T-helper 1 cell treated with Interleukin-12 subunit alpha and Interleukin-12 subunit beta and Interleukin-4 antibody, amounts not matched to agents 30 μg/mL and 1 μg/mL, for 36 hours (primary cell): ENCODE measurements at regions not wholly inside any gene's neighbourhood (a gene's known extent, or its start where the extent isn't known, plus 50 kb on each side); places are given as distances from the start of the nearest gene placed in this dataset.

ENCODE experiments used
- H3K27ac Mint-ChIP-seq: one replicate; pipeline ENCODE4 v1.8.0; 2021; ENCODE audit warnings: mild to moderate bottlenecking, mixed read lengths
- H3K27me3 Mint-ChIP-seq: one replicate; pipeline ENCODE4 v1.8.0; 2021; ENCODE audit warnings: low read depth, mixed read lengths
- H3K36me3 Mint-ChIP-seq: one replicate; pipeline ENCODE4 v1.8.0; 2021; ENCODE audit warnings: low read depth, mixed read lengths
- H3K4me1 Mint-ChIP-seq: one replicate; pipeline ENCODE4 v1.8.0; 2021; ENCODE audit warnings: low read depth, mixed read lengths
- H3K4me3 Mint-ChIP-seq: one replicate; pipeline ENCODE4 v1.8.0; 2021; ENCODE audit warnings: mild to moderate bottlenecking, moderate library complexity, mixed read lengths
- H3K9me3 Mint-ChIP-seq: one replicate; pipeline ENCODE4 v1.8.0; 2021; ENCODE audit warnings: mixed read lengths

DNA sequence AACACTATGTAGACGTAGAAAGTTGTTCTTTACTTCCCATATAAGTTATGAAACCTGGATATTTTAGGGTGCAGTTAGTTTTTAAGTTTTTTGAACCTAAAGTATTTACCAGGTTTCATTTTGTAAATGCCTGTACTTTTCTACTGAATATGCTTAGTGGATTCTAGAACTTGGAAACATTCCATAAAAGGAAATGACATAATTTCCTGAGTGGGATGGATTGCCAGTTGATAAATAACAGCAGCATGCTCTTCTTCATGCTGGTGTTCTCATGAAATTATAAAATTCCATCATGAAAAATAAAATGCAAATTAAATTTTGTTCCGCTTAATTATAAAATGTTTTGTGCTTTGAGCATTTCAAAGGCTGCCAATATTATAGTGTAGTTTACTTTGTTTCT is 362.2 kb upstream of the PCDH20 start:
- Mint-ChIP-seq H3K27ac (no peak overlapping the region), H3K4me1 (no peaks in the 10 kb centered on the region), H3K4me3 (no peak overlapping the region), H3K36me3 (no peaks in the 10 kb centered on the region), H3K9me3 (peaks cover 15% of the 10 kb centered on the region), H3K27me3 (no peaks in the 10 kb centered on the region)

GRCh38 chr13:61777271-61777670 is 361.6 kb upstream of the PCDH20 start:
- peaks cover 8% of the 10 kb centered on the region for H3K9me3 Mint-ChIP-seq
- H3K4me3 Mint-ChIP-seq: no peak overlapping the region

GRCh38 chr13:61774903-61775302 is 359.3 kb upstream of the PCDH20 start:
- no peak overlapping the region for H3K27ac Mint-ChIP-seq
- H3K4me3 Mint-ChIP-seq: no peak overlapping the region
- no peaks in the 10 kb centered on the region for H3K27me3 Mint-ChIP-seq
- H3K4me1 Mint-ChIP-seq: no peaks in the 10 kb centered on the region
- H3K36me3 Mint-ChIP-seq: no peaks in the 10 kb centered on the region
- H3K9me3 Mint-ChIP-seq: peaks cover 7% of the 10 kb centered on the region

More at GRCh38 chr13:61777271-61777670, 361.6 kb upstream of the PCDH20 start:
- Mint-ChIP-seq H3K36me3 (no peaks in the 10 kb centered on the region), H3K4me1 (no peaks in the 10 kb centered on the region), H3K27me3 (no peaks in the 10 kb centered on the region), H3K27ac (no peak overlapping the region)

DNA sequence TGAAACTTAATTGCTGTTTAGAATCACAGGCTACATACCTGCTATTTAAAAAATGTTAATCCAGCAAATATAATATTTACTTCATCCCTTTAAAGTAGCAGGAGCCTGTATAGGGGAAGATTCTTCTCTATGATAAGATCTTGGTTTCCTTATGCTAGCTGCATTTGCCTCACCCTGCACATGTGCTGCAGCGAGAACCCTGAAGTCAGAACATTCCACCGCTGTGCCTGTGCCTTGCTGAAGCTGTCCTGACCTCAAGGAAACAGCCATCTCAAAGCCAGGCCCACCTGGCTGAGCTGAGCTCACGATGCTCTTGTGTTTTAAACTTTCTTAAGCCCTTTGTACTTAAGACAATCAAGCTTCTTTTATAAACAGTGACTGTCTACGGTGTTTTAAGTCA is 355.0 kb upstream of the PCDH20 start:
- Mint-ChIP-seq H3K4me1 (no peaks in the 10 kb centered on the region), H3K4me3 (no peak overlapping the region), H3K27ac (no peak overlapping the region), H3K36me3 (no peaks in the 10 kb centered on the region), H3K9me3 (no peaks in the 10 kb centered on the region), H3K27me3 (no peaks in the 10 kb centered on the region)

- Mint-ChIP-seq H3K27ac (no peak overlapping the region), H3K4me3 (no peak overlapping the region), H3K27me3 (no peaks in the 10 kb centered on the region), H3K4me1 (no peaks in the 10 kb centered on the region), H3K9me3 (peaks cover 7% of the 10 kb centered on the region), H3K36me3 (no peaks in the 10 kb centered on the region)
Measured at GRCh38 chr13:61768175-61768574, 352.5 kb upstream of the PCDH20 start.

- H3K9me3 Mint-ChIP-seq: peaks cover 11% of the 10 kb centered on the region
- H3K4me1 Mint-ChIP-seq: no peaks in the 10 kb centered on the region
- no peak overlapping the region for H3K27ac Mint-ChIP-seq
- H3K4me3 Mint-ChIP-seq: no peak overlapping the region
- H3K27me3 Mint-ChIP-seq: no peaks in the 10 kb centered on the region
- no peaks in the 10 kb centered on the region for H3K36me3 Mint-ChIP-seq
Measured at GRCh38 chr13:61766667-61767058, 351.0 kb upstream of the PCDH20 start.

DNA sequence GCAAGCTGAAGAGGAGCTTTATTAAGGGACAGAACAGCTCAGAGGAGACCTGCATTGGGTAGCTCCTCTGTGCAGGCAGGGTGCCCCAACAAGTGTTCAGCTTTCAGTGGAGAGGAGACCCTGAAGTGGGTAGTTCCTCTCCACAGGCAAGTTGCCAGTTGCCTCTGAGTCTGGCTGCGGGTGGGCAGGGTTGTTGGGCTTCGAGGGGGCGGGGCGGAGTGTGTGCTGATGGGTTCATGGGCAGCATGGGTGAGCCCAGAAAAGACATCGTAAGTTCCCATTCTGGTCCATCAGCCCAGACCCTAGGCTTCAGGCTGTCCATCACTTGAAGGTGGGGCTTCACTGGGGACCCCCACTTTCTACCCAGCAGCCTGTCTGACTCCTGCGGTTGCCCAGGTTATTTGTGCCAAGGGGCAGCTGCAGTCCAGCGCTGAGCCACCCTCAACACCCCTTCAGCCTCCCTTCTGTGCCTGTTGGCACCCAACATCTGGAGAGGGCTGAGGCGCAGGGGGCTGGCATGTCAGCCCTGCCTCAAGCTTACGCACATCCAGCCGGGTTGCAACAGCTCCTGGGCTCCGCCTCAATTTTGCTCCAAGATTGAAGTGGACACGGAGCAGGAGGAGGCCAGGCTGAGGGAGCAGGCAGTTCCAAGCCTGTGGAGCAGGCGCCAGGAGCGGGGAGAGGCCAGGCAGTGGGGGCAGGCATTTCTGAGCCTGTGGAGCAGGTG is 350.5 kb upstream of the PCDH20 start:
- Mint-ChIP-seq H3K27ac (no peak overlapping the region), H3K27me3 (no peaks in the 10 kb centered on the region), H3K9me3 (peaks cover 11% of the 10 kb centered on the region), H3K36me3 (no peaks in the 10 kb centered on the region), H3K4me1 (no peaks in the 10 kb centered on the region), H3K4me3 (no peak overlapping the region)

GRCh38 chr13:61765181-61765742 is 349.6 kb upstream of the PCDH20 start:
- Mint-ChIP-seq H3K27ac (no peak overlapping the region), H3K9me3 (peaks cover 11% of the 10 kb centered on the region), H3K36me3 (no peaks in the 10 kb centered on the region), H3K4me3 (no peak overlapping the region), H3K27me3 (no peaks in the 10 kb centered on the region), H3K4me1 (no peaks in the 10 kb centered on the region)

GRCh38 chr13:61761690-61762089 is 346.0 kb upstream of the PCDH20 start:
- H3K9me3 Mint-ChIP-seq: peaks cover 23% of the 10 kb centered on the region
- no peaks in the 10 kb centered on the region for H3K4me1 Mint-ChIP-seq
- H3K4me3 Mint-ChIP-seq: no peak overlapping the region
- H3K27ac Mint-ChIP-seq: no peak overlapping the region
- no peaks in the 10 kb centered on the region for H3K36me3 Mint-ChIP-seq
- H3K27me3 Mint-ChIP-seq: no peaks in the 10 kb centered on the region

- no peaks in the 10 kb centered on the region for H3K27me3 Mint-ChIP-seq
- no peak overlapping the region for H3K27ac Mint-ChIP-seq
- no peak overlapping the region for H3K4me3 Mint-ChIP-seq
- H3K36me3 Mint-ChIP-seq: no peaks in the 10 kb centered on the region
- H3K4me1 Mint-ChIP-seq: no peaks in the 10 kb centered on the region
- peaks cover 37% of the 10 kb centered on the region for H3K9me3 Mint-ChIP-seq
Measured at GRCh38 chr13:61760102-61760501, 344.5 kb upstream of the PCDH20 start.

GRCh38 chr13:61756031-61756430 is 340.4 kb upstream of the PCDH20 start:
- H3K27me3 Mint-ChIP-seq: no peaks in the 10 kb centered on the region
- no peak overlapping the region for H3K4me3 Mint-ChIP-seq
- H3K36me3 Mint-ChIP-seq: no peaks in the 10 kb centered on the region
- H3K27ac Mint-ChIP-seq: no peak overlapping the region
- H3K4me1 Mint-ChIP-seq: no peaks in the 10 kb centered on the region
- H3K9me3 Mint-ChIP-seq: peaks cover 35% of the 10 kb centered on the region

- Mint-ChIP-seq H3K9me3 (peaks cover 18% of the 10 kb centered on the region), H3K36me3 (no peaks in the 10 kb centered on the region), H3K4me1 (no peaks in the 10 kb centered on the region), H3K4me3 (no peak overlapping the region), H3K27ac (no peak overlapping the region), H3K27me3 (no peaks in the 10 kb centered on the region)
Measured at GRCh38 chr13:61751039-61751438, 335.4 kb upstream of the PCDH20 start.

DNA sequence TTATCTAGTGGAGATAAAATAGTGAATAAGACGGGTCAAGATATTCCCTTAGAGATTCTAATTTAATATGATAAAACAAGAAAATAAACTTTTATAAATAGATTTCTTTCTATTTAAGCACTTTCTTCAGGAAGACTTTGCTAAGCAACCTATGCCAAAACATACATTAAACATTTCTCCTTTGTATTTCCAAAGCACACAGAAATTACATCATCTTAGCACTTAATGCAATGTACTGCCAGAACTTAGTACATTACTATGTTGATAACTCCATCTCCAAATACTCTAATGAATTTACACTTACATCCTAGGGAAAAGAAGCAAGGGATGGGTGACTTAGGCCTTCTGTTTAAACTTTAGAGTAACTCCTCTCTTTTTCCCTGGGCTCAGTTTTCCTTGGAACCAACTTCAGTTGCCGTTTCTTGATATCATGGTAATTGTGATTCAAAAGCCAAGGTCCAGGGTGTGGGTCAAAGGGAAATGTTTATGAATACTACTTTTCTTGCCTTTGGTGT is 322.6 kb upstream of the PCDH20 start:
- Mint-ChIP-seq H3K27me3 (no peaks in the 10 kb centered on the region), H3K9me3 (peaks cover 11% of the 10 kb centered on the region), H3K36me3 (no peaks in the 10 kb centered on the region), H3K27ac (no peak overlapping the region), H3K4me3 (no peak overlapping the region), H3K4me1 (no peaks in the 10 kb centered on the region)

DNA sequence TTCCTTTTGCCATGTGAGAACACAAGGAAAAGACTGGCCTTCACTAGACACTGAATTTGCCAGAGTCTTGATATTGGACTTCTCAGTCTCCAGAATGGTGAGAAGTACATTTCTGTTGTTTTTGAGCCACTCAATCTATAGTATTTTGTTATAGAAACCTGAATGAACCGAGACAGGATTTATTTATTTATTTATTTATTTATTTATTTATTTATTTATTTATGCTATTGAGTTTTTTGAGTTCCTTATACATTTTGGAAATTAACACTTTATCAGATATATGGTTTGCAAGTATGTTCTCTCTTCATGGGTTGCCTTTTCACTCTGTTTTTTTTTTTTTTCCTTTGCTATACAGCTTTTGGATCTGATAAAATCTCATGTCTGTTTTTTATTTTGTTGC is 319.0 kb upstream of the PCDH20 start:
- no peaks in the 10 kb centered on the region for H3K36me3 Mint-ChIP-seq
- no peaks in the 10 kb centered on the region for H3K4me1 Mint-ChIP-seq
- H3K27ac Mint-ChIP-seq: no peak overlapping the region
- H3K4me3 Mint-ChIP-seq: no peak overlapping the region
- no peaks in the 10 kb centered on the region for H3K27me3 Mint-ChIP-seq
- H3K9me3 Mint-ChIP-seq: peaks cover 2% of the 10 kb centered on the region

DNA sequence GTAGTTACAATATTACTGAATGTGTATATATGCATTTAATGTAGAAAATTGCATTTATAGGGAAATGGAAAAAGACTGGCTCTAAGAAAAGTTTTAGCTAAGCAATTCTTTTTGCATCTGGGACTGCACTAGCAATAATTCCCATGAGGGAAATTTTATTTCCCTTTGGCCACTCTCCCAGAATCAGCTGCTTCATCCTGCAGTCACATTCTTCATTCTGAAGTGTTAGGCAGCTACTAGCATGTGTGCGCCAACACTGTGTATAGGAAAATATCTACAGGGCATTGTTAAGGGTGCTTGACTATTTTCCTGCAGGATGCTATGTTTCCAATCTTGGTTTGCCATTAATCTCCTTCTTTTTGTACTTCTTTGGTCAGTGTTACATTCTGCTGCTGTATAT is 312.8 kb upstream of the PCDH20 start:
- H3K4me3 Mint-ChIP-seq: no peak overlapping the region
- no peaks in the 10 kb centered on the region for H3K27me3 Mint-ChIP-seq
- peaks cover 9% of the 10 kb centered on the region for H3K9me3 Mint-ChIP-seq
- no peaks in the 10 kb centered on the region for H3K4me1 Mint-ChIP-seq
- no peak overlapping the region for H3K27ac Mint-ChIP-seq
- H3K36me3 Mint-ChIP-seq: no peaks in the 10 kb centered on the region
